Endothelial cell of umbilical vein (primary cell): ENCODE measurements at regions not wholly inside any gene's neighbourhood (a gene's known extent, or its start where the extent isn't known, plus 50 kb on each side); places are given as distances from the start of the nearest gene placed in this dataset.

Experiments used
- BruUV-seq: library from RNA; stranded (reverse); fragments of 400-500 nt; replicated peaks from 2 replicates; lab custom pipeline; 2021; lab: Mats Ljungman, UMichigan
- CTCF ChIA-PET: fragments of 300-600, 350-600 bp; sonication (Branson Sonifier 250); formaldehyde crosslinking; loops from one replicate; lab custom pipeline; 2021; ENCODE audit warnings: antibody characterized with exemption, inconsistent platforms; lab: Charles Lee
- POLR2A ChIA-PET: fragments of 300-600, 350-600 bp; sonication (Branson Sonifier 250); formaldehyde crosslinking; loops from one replicate; lab custom pipeline; 2021; ENCODE audit warnings: antibody characterized with exemption, inconsistent platforms; lab: Charles Lee
- DNase-seq: peaks from one replicate; pipeline ENCODE4 v3.0.0-alpha.2; 2011; ENCODE audit warnings: low read depth, low spot score
- FAIRE-seq: peaks from 2 replicates; lab custom pipeline; 2011; peaks lifted over from hg19 to GRCh38; lab: Jason Lieb, UNC
- H2AFZ ChIP-seq: 2 replicates; pipeline ENCODE4 v1.6.0; 2012; ENCODE audit warnings: low read depth, low read length, control low read depth, inconsistent platforms
- H3K27ac ChIP-seq: 2 replicates; pipeline ENCODE4 v1.5.1; 2011; ENCODE audit warnings: low read depth, mild to moderate bottlenecking, control low read depth, low read length, moderate library complexity; ENCODE audit not compliant: insufficient read depth
- H3K27me3 ChIP-seq, 2 experiments: 2 replicates each; pipeline versions ENCODE4 v1.6.0 to v1.6.1; 2011; ENCODE audit warnings: low read length in 2 of 2, mixed read lengths in 1 of 2; ENCODE audit not compliant: control insufficient read depth in 2 of 2, insufficient read depth in 2 of 2
- H3K36me3 ChIP-seq, 2 experiments: 2 replicates in 1 of 2; 3 replicates in 1 of 2; pipeline ENCODE4 v1.5.1; 2011; ENCODE audit warnings: low read length in 2 of 2, mild to moderate bottlenecking in 1 of 2, moderate library complexity in 1 of 2; ENCODE audit not compliant: control insufficient read depth in 2 of 2, insufficient read depth in 2 of 2; ENCODE audit errors: extremely low read depth in 1 of 2
- H3K4me1 ChIP-seq: 3 replicates; pipeline ENCODE4 v1.5.1; 2011; ENCODE audit warnings: mild to moderate bottlenecking, low read length; ENCODE audit not compliant: control insufficient read depth, insufficient read depth; ENCODE audit errors: extremely low read depth
- H3K4me2 ChIP-seq: 2 replicates; pipeline ENCODE4 v1.6.1; 2011; ENCODE audit warnings: low read length, control low read depth, mixed read lengths; ENCODE audit not compliant: insufficient read depth
- H3K4me3 ChIP-seq, 3 experiments: fragments of 200-600 bp in 1 of 3; sonication (generic), shearing (Covaris generic) in 1 of 3; replicated peaks in 1 of 3; 2 replicates each; pipeline ENCODE4 v1.5.1; 2011 to 2016; ENCODE audit warnings: control low read depth in 3 of 3, low read length in 3 of 3, mild to moderate bottlenecking in 2 of 3, inconsistent platforms in 1 of 3, low read depth in 1 of 3, moderate library complexity in 1 of 3; ENCODE audit not compliant: insufficient read depth in 1 of 3
- H3K79me2 ChIP-seq: 2 replicates; pipeline ENCODE4 v1.6.0; 2012; ENCODE audit warnings: low read length, inconsistent platforms; ENCODE audit not compliant: control insufficient read depth, insufficient read depth
- H3K9ac ChIP-seq: replicated peaks from 2 replicates; pipeline ENCODE3; 2011; ENCODE audit warnings: low read length, control low read depth; ENCODE audit not compliant: insufficient read depth; ENCODE audit errors: extremely low read depth
- H3K9me1 ChIP-seq: replicated peaks from 3 replicates; pipeline ENCODE4 v1.6.0; 2011; ENCODE audit warnings: mild to moderate bottlenecking, low read length; ENCODE audit not compliant: control insufficient read depth, insufficient read depth; ENCODE audit errors: extremely low read depth
- H3K9me3 ChIP-seq: replicated peaks from 2 replicates; pipeline ENCODE4 v1.5.1; 2012; ENCODE audit warnings: low read length, inconsistent platforms; ENCODE audit not compliant: control insufficient read depth, insufficient read depth
- H4K20me1 ChIP-seq: replicated peaks from 2 replicates; pipeline ENCODE3; 2011; ENCODE audit warnings: mild to moderate bottlenecking, low read length; ENCODE audit not compliant: control insufficient read depth, insufficient read depth; ENCODE audit errors: extremely low read depth
- EZH2 ChIP-seq: IDR thresholded peaks from 2 replicates; pipeline ENCODE4 v1.6.1; 2012; ENCODE audit warnings: borderline replicate concordance, low read depth, mild to moderate bottlenecking, moderate library complexity, low read length, inconsistent platforms; ENCODE audit not compliant: severe bottlenecking
- FOS ChIP-seq: IDR thresholded peaks from 2 replicates; pipeline ENCODE4 v1.6.1; 2011; ENCODE audit warnings: mild to moderate bottlenecking, low read length, moderate library complexity, borderline replicate concordance; ENCODE audit not compliant: insufficient read depth
- GATA2 ChIP-seq: IDR thresholded peaks from 2 replicates; pipeline ENCODE4 v1.7.0; 2011; ENCODE audit warnings: low read depth, mild to moderate bottlenecking, moderate library complexity, mixed read lengths, low read length; ENCODE audit not compliant: insufficient read length, insufficient read depth
- JUN ChIP-seq: IDR thresholded peaks from 2 replicates; pipeline ENCODE4 v1.6.1; 2011; ENCODE audit warnings: borderline replicate concordance, low read depth; ENCODE audit not compliant: insufficient read length, insufficient read depth
- MYC ChIP-seq: IDR thresholded peaks from one replicate; pipeline ENCODE4 v1.6.1; 2011; ENCODE audit warnings: mild to moderate bottlenecking, low read depth, low read length
- POLR2A ChIP-seq: IDR thresholded peaks from 2 replicates; pipeline ENCODE4 v1.6.1; 2012; ENCODE audit warnings: low read depth, mild to moderate bottlenecking, control low read depth, low read length
- POLR2AphosphoS5 ChIP-seq: IDR thresholded peaks from 2 replicates; pipeline ENCODE4 v1.6.1; 2012; ENCODE audit warnings: low read depth, mild to moderate bottlenecking, control low read depth, low read length, moderate library complexity; ENCODE audit not compliant: insufficient read depth
- dilution Hi-C: fragments of 300-500 bp; cut with MboI; formaldehyde crosslinking; loops from one replicate; pipeline ENCODE4 v1.15.0; 2019; ENCODE audit warnings: low sequenced_read_pairs; ENCODE audit not compliant: extremely low pct_ligation_motif_present
- intact Hi-C: fragments of 100-400 bp; cut with micrococcal nuclease; formaldehyde crosslinking; loops from one replicate; pipeline ENCODE4 v1.10.0; 2022
- TF ChIP-seq, protein P1 (sequence below), 2 donors: IDR thresholded peaks; 1 replicate in 1 of 2; 2 replicates in 1 of 2; pipeline ENCODE4 v1.5.1; 2011; ENCODE audit warnings: low read length in 2 of 2, mild to moderate bottlenecking in 2 of 2, moderate library complexity in 2 of 2, control low read depth in 1 of 2, inconsistent platforms in 1 of 2, low read depth in 1 of 2; ENCODE audit not compliant: insufficient read depth in 1 of 2; ENCODE audit errors: extremely low read depth in 1 of 2

DNA sequence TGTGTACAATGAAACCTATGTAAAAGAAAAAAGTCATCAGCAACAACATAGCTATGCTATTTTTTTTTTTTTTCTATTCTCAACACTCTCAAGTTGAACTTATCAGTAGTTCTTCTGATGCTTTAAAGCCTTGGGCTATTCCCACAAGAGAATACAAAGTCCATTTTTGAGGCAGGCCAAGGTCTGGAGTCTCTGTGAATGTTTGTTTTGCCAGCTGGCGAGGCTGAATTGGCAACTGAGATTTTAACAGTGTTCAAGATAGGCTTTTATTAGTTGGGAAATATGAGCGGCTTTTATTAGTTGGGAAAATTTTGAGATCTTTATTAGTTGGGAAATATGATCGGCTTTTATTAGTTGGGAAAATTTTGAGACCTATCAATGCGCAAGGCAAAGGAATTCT, 336.6 kb downstream of the SLITRK2 start:
- H3K4me2 ChIP-seq, result no peak overlapping the region
- CTCF ChIA-PET, result no interaction called here
- no peak for TF ChIP-seq GATA2
- TF ChIP-seq, protein P1, sequence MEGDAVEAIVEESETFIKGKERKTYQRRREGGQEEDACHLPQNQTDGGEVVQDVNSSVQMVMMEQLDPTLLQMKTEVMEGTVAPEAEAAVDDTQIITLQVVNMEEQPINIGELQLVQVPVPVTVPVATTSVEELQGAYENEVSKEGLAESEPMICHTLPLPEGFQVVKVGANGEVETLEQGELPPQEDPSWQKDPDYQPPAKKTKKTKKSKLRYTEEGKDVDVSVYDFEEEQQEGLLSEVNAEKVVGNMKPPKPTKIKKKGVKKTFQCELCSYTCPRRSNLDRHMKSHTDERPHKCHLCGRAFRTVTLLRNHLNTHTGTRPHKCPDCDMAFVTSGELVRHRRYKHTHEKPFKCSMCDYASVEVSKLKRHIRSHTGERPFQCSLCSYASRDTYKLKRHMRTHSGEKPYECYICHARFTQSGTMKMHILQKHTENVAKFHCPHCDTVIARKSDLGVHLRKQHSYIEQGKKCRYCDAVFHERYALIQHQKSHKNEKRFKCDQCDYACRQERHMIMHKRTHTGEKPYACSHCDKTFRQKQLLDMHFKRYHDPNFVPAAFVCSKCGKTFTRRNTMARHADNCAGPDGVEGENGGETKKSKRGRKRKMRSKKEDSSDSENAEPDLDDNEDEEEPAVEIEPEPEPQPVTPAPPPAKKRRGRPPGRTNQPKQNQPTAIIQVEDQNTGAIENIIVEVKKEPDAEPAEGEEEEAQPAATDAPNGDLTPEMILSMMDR (IDR thresholded peaks at IDR 0.05; ENCODE audit: extremely low read depth in 1 of 2, insufficient read depth in 1 of 2, low read depth in 1 of 2, low read length in 2 of 2), result no peak
- TF ChIP-seq POLR2AphosphoS5, result no peak
- no peak for TF ChIP-seq JUN
- no peak for TF ChIP-seq FOS
- TF ChIP-seq EZH2, result no peak
- no peak for TF ChIP-seq POLR2A
- no peak for TF ChIP-seq MYC
- FAIRE-seq (no peak), DNase-seq (no peak)
- dilution Hi-C loops (no loop called here), intact Hi-C loops (no loop called here)
- H3K36me3 ChIP-seq, result no peaks in the 10 kb centered on the region
- no peaks in the 10 kb centered on the region for H3K9me3 ChIP-seq
- no TSS peak for BruUV-seq
- H3K4me1 ChIP-seq, result no peaks in the 10 kb centered on the region
- H3K27me3 ChIP-seq, result no peaks in the 10 kb centered on the region
- H3K9me1 ChIP-seq, result no peaks in the 10 kb centered on the region
- POLR2A ChIA-PET, result no interaction called here
- no peak overlapping the region for H2AFZ ChIP-seq
- no peaks in the 10 kb centered on the region for H4K20me1 ChIP-seq
- H3K9ac ChIP-seq, result no peak overlapping the region
- no peaks in the 10 kb centered on the region for H3K79me2 ChIP-seq
- no peak overlapping the region for H3K27ac ChIP-seq
- H3K4me3 ChIP-seq, result no peak overlapping the region
